ENCODE measurements at regions not wholly inside any gene's neighbourhood (a gene's known extent, or its start where the extent isn't known, plus 50 kb on each side); places are given as distances from the start of the nearest gene placed in this dataset.

- DNase-seq (no peak), ATAC-seq (no peak)
- H3K27ac ChIP-seq: no peak overlapping the region
- intact Hi-C loops (cut with DNase I): no loop called here
- TF ChIP-seq POLR2A (IDR thresholded peaks at IDR 0.05) (no peak), CTCF (IDR thresholded peaks at IDR 0.05) (no peak)
- no peaks in the 10 kb centered on the region for H3K4me1 ChIP-seq
- H3K4me3 ChIP-seq: no peak overlapping the region
- no peaks in the 10 kb centered on the region for H3K27me3 ChIP-seq
- no peaks in the 10 kb centered on the region for H3K9me3 ChIP-seq
- H3K36me3 ChIP-seq: no peaks in the 10 kb centered on the region
These were observed 79.7 kb upstream of the MYLIP start for GRCh38 chr6:16049168-16049567.

GRCh38 chr6:16048221-16048620 lies 80.7 kb upstream of the MYLIP start:
- Histone ChIP-seq H3K9me3 (no peaks in the 10 kb centered on the region), H3K4me3 (no peak overlapping the region), H3K27ac (no peak overlapping the region), H3K27me3 (no peaks in the 10 kb centered on the region), H3K4me1 (no peaks in the 10 kb centered on the region), H3K36me3 (no peaks in the 10 kb centered on the region)
- intact Hi-C loops (cut with DNase I): no loop called here
- TF ChIP-seq POLR2A (IDR thresholded peaks at IDR 0.05) (no peak), CTCF (IDR thresholded peaks at IDR 0.05) (no peak)
- 75% methylated on average over 3 of the region's 3 CpGs for WGBS (ENCODE audit: insufficient coverage, low coverage, low lambda C conversion rate, missing lambda C conversion rate)
- no peak for ATAC-seq
- no peak for DNase-seq

- Histone ChIP-seq H3K27ac (no peak overlapping the region), H3K27me3 (no peaks in the 10 kb centered on the region)
- 71% methylated on average over 2 of the region's 2 CpGs for WGBS (ENCODE audit: insufficient coverage, low coverage, low lambda C conversion rate, missing lambda C conversion rate)
These were observed 81.4 kb upstream of the MYLIP start for GRCh38 chr6:16047435-16047990.

GRCh38 chr6:16045238-16045637 lies 83.6 kb upstream of the MYLIP start:
- Histone ChIP-seq H3K4me3 (no peak overlapping the region), H3K9me3 (no peaks in the 10 kb centered on the region), H3K4me1 (no peaks in the 10 kb centered on the region), H3K27ac (no peak overlapping the region), H3K36me3 (no peaks in the 10 kb centered on the region), H3K27me3 (no peaks in the 10 kb centered on the region)
- no peak for ATAC-seq
- intact Hi-C loops (cut with DNase I): no loop called here
- 44% methylated on average over 3 of the region's 4 CpGs for whole genome bisulfite sequencing (ENCODE audit: insufficient coverage, low coverage, low lambda C conversion rate, missing lambda C conversion rate)
- DNase-seq: no peak
- TF ChIP-seq POLR2A (IDR thresholded peaks at IDR 0.05) (no peak), CTCF (IDR thresholded peaks at IDR 0.05) (no peak)

More at GRCh38 chr6:16047435-16047990, 81.4 kb upstream of the MYLIP start:
- TF ChIP-seq POLR2A (IDR thresholded peaks at IDR 0.05) (no peak), CTCF (IDR thresholded peaks at IDR 0.05) (no peak)
- H3K9me3 ChIP-seq: no peaks in the 10 kb centered on the region
- intact Hi-C loops (cut with DNase I): no loop called here
- no peaks in the 10 kb centered on the region for H3K36me3 ChIP-seq
- H3K4me3 ChIP-seq: no peak overlapping the region
- ATAC-seq: no peak
- DNase-seq: no peak
- H3K4me1 ChIP-seq: no peaks in the 10 kb centered on the region

- no peak for ATAC-seq
- Histone ChIP-seq H3K4me1 (no peaks in the 10 kb centered on the region), H3K27ac (no peak overlapping the region), H3K9me3 (no peaks in the 10 kb centered on the region), H3K36me3 (no peaks in the 10 kb centered on the region), H3K4me3 (no peak overlapping the region), H3K27me3 (no peaks in the 10 kb centered on the region)
- no peak for TF ChIP-seq POLR2A (IDR thresholded peaks at IDR 0.05)
- TF ChIP-seq CTCF (IDR thresholded peaks at IDR 0.05): no peak
- DNase-seq: no peak
- intact Hi-C loops (cut with DNase I): no loop called here
- 64% methylated on average over 2 of the region's 2 CpGs for WGBS (ENCODE audit: insufficient coverage, low coverage, low lambda C conversion rate, missing lambda C conversion rate)
These were observed 84.7 kb upstream of the MYLIP start for GRCh38 chr6:16044211-16044643.

Measured in right lobe of liver (tissue), 6 donors.